ENCODE measurements at regions not wholly inside any gene's neighbourhood (a gene's known extent, or its start where the extent isn't known, plus 50 kb on each side); places are given as distances from the start of the nearest gene placed in this dataset.

GRCh38 chr13:64684108-64684507 lies 2546.0 kb downstream of the PCDH9 start:
- Histone ChIP-seq H2AFZ (no peak overlapping the region), H3K9me3 (ENCODE audit: low read depth) (no peaks in the 10 kb centered on the region), H3K9me2 (replicated peaks; ENCODE audit: insufficient read depth) (no peaks in the 10 kb centered on the region), H3K4me3 (no peak overlapping the region), H3K4me1 (ENCODE audit: insufficient read depth) (no peaks in the 10 kb centered on the region), H3K27me3 (no peaks in the 10 kb centered on the region), H3K27ac (no peak overlapping the region), H4K20me1 (ENCODE audit: insufficient read depth, poor library complexity, severe bottlenecking) (no peaks in the 10 kb centered on the region), H3K4me2 (no peak overlapping the region), H3K79me2 (no peaks in the 10 kb centered on the region), H3K36me3 (replicated peaks; ENCODE audit: insufficient read depth, low read depth) (no peaks in the 10 kb centered on the region)
- DNase-seq (ENCODE audit: low spot score): no peak
- WGBS (ENCODE audit: low lambda C conversion rate, missing lambda C conversion rate): 67% methylated on average over 3 of the region's 3 CpGs
- TF ChIP-seq EZH2phosphoT487 (IDR thresholded peaks at IDR 0.05; ENCODE audit: low read depth, severe bottlenecking, unreplicated experiment): no peak
- TF ChIP-seq, protein P1, sequence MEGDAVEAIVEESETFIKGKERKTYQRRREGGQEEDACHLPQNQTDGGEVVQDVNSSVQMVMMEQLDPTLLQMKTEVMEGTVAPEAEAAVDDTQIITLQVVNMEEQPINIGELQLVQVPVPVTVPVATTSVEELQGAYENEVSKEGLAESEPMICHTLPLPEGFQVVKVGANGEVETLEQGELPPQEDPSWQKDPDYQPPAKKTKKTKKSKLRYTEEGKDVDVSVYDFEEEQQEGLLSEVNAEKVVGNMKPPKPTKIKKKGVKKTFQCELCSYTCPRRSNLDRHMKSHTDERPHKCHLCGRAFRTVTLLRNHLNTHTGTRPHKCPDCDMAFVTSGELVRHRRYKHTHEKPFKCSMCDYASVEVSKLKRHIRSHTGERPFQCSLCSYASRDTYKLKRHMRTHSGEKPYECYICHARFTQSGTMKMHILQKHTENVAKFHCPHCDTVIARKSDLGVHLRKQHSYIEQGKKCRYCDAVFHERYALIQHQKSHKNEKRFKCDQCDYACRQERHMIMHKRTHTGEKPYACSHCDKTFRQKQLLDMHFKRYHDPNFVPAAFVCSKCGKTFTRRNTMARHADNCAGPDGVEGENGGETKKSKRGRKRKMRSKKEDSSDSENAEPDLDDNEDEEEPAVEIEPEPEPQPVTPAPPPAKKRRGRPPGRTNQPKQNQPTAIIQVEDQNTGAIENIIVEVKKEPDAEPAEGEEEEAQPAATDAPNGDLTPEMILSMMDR (IDR thresholded peaks at IDR 0.05; ENCODE audit: poor library complexity): no peak
- no peak for TF ChIP-seq EZH2 (IDR thresholded peaks at IDR 0.05; ENCODE audit: borderline replicate concordance)

DNA sequence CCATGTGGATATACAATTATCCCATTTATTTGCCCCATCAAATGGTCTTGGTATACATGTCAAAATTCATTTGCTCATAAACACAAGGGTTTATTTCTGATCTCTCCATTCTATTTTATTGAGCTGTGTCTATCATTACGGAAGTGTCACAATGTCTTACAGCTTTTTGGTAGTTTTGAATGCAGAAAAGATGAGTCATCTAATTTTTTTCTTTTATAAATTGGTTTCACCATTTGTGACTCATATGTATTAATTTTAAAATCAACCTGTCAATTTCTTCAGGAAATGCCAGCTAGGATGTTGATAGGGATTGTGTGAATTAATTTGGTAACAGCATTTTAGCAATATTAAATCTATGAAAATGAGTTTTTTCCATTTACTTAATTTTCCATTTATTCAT lies 2549.4 kb downstream of the PCDH9 start:
- Histone ChIP-seq H3K27me3 (no peaks in the 10 kb centered on the region), H3K4me1 (ENCODE audit: insufficient read depth) (peaks cover 1% of the 10 kb centered on the region), H3K9me3 (ENCODE audit: low read depth) (no peaks in the 10 kb centered on the region), H4K20me1 (ENCODE audit: insufficient read depth, poor library complexity, severe bottlenecking) (no peaks in the 10 kb centered on the region), H3K27ac (no peak overlapping the region), H3K4me3 (no peak overlapping the region), H3K79me2 (no peaks in the 10 kb centered on the region), H3K9me2 (replicated peaks; ENCODE audit: insufficient read depth) (no peaks in the 10 kb centered on the region), H3K36me3 (replicated peaks; ENCODE audit: insufficient read depth, low read depth) (no peaks in the 10 kb centered on the region), H2AFZ (no peak overlapping the region), H3K4me2 (no peak overlapping the region)
- TF ChIP-seq EZH2phosphoT487 (IDR thresholded peaks at IDR 0.05; ENCODE audit: low read depth, severe bottlenecking, unreplicated experiment): no peak
- DNase-seq (ENCODE audit: low spot score): no peak
- 97% methylated on average over 1 of the region's 1 CpG for WGBS (ENCODE audit: low lambda C conversion rate, missing lambda C conversion rate)

DNA sequence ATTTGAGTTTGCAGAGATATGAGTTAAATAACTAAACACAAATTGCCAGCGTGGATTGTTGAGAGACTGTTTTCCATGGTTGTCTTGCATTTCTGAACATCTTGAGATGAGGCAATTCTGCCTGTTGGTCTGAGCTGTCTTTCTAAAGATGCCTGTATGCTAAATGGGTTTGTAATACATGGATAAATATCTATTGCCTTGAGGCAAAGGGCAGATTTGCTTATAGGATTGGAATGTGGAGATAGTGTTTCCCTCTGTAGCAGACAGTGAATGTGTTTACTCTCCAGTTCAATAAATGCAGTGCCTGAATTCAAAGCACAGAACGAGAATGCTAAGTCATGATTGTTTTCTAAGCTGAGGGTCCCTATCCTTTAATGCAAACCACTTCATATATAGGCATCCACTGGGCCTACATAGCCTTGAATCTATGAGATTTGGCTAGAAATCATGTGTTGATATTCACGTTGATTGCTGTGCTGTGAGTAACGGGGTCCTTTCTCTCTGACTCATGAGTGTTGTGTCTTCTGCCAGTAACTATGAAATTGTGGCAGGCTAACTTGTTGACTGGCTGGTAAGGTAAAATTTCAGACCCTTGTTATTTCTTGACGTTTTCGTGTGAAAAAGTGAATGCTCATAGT lies 2554.8 kb downstream of the PCDH9 start:
- peak overlapping the region; percentile 5 for H2AFZ ChIP-seq
- H3K4me2 ChIP-seq: peak overlapping the region; percentile 52
- TF ChIP-seq, protein P1 (IDR thresholded peaks at IDR 0.05; ENCODE audit: poor library complexity): no peak
- TF ChIP-seq EZH2phosphoT487 (IDR thresholded peaks at IDR 0.05; ENCODE audit: low read depth, severe bottlenecking, unreplicated experiment) (no peak), EZH2 (IDR thresholded peaks at IDR 0.05; ENCODE audit: borderline replicate concordance) (no peak)

GRCh38 chr13:64674126-64674525 lies 2556.0 kb downstream of the PCDH9 start:
- Histone ChIP-seq H3K27me3 (no peaks in the 10 kb centered on the region), H3K36me3 (replicated peaks; ENCODE audit: insufficient read depth, low read depth) (no peaks in the 10 kb centered on the region), H3K9me2 (replicated peaks; ENCODE audit: insufficient read depth) (no peaks in the 10 kb centered on the region), H3K79me2 (no peaks in the 10 kb centered on the region), H3K4me3 (no peak overlapping the region), H3K4me2 (no peak overlapping the region), H3K4me1 (ENCODE audit: insufficient read depth) (peaks cover 4% of the 10 kb centered on the region), H3K27ac (no peak overlapping the region), H3K9me3 (ENCODE audit: low read depth) (no peaks in the 10 kb centered on the region), H2AFZ (no peak overlapping the region), H4K20me1 (ENCODE audit: insufficient read depth, poor library complexity, severe bottlenecking) (no peaks in the 10 kb centered on the region)
- WGBS (ENCODE audit: low lambda C conversion rate, missing lambda C conversion rate): 81% methylated on average over 2 of the region's 2 CpGs
- TF ChIP-seq, protein P1 (IDR thresholded peaks at IDR 0.05; ENCODE audit: poor library complexity): no peak
- no peak for TF ChIP-seq EZH2phosphoT487 (IDR thresholded peaks at IDR 0.05; ENCODE audit: low read depth, severe bottlenecking, unreplicated experiment)
- no peak for TF ChIP-seq EZH2 (IDR thresholded peaks at IDR 0.05; ENCODE audit: borderline replicate concordance)
- DNase-seq (ENCODE audit: low spot score): no peak

More for the DNA sequence above, 2554.8 kb downstream of the PCDH9 start:
- H4K20me1 ChIP-seq (ENCODE audit: insufficient read depth, poor library complexity, severe bottlenecking): no peaks in the 10 kb centered on the region
- peak; percentile 13 for DNase-seq (ENCODE audit: low spot score)
- no peak overlapping the region for H3K4me3 ChIP-seq
- 50% methylated on average over 6 of the region's 6 CpGs for WGBS (ENCODE audit: low lambda C conversion rate, missing lambda C conversion rate)
- H3K36me3 ChIP-seq (replicated peaks; ENCODE audit: insufficient read depth, low read depth): no peaks in the 10 kb centered on the region
- no peaks in the 10 kb centered on the region for H3K79me2 ChIP-seq
- peaks cover 4% of the 10 kb centered on the region for H3K4me1 ChIP-seq (ENCODE audit: insufficient read depth)
- H3K9me2 ChIP-seq (replicated peaks; ENCODE audit: insufficient read depth): no peaks in the 10 kb centered on the region
- no peaks in the 10 kb centered on the region for H3K9me3 ChIP-seq (ENCODE audit: low read depth)
- no peaks in the 10 kb centered on the region for H3K27me3 ChIP-seq
- H3K27ac ChIP-seq: peak overlapping the region; percentile 58

Measured in hepatocyte (in vitro differentiated cells).